ENCODE measurements at regions not wholly inside any gene's neighbourhood (a gene's known extent, or its start where the extent isn't known, plus 50 kb on each side); places are given as distances from the start of the nearest gene placed in this dataset.

DNA sequence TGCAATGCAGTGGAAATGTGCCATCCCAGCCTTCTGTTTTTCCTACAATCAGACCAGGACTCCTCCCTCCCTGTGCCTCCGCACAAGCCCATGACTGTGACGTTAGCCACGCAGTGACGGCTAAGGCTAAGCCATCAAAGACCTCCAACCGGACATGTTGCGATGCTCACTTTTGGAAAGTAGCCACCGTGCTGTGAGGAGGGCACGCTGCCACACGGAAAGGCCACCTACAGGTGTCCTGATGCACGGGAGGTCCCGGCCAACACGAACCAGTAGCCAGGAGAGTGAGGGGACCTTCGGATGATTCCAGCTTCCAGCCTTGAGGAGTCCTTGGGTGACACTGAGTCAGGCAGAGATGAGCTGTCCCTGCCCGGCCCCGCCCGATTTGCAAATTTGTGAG, 53.9 kb downstream of the FOXL1 start:
- no peak overlapping the region for H3K27ac ChIP-seq
- DNase-seq (no peak), ATAC-seq (no peak)
- intact Hi-C loops (cut with DNase I): no loop called here
- H3K9me3 ChIP-seq: no peaks in the 10 kb centered on the region
- no peak for TF ChIP-seq CTCF (IDR thresholded peaks at IDR 0.05)
- no peak overlapping the region for H3K4me3 ChIP-seq
- peaks cover 11% of the 10 kb centered on the region for H3K27me3 ChIP-seq (ENCODE audit: low read depth)
- no peaks in the 10 kb centered on the region for H3K4me1 ChIP-seq
- H3K36me3 ChIP-seq: no peaks in the 10 kb centered on the region

DNA sequence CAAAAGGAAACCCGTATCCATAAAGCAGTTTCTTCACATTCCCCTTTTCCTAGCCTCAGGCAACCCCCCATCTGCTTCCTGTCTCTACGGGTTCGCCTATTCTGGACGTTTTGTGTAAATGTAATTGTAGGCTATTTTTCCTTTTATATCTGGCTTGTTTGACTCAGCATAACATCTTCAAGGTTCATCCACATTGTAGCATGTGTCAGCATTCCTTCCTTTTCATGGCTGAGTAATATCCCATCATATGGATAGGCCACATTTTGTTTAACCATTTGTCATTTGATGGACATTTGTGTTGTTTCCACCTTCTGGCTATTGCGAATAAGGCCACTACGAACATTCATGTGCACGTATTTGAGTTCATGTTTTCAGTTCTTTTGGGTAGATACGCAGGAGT, 54.6 kb downstream of the FOXL1 start:
- ATAC-seq: no peak
- Histone ChIP-seq H3K4me1 (no peaks in the 10 kb centered on the region), H3K9me3 (no peaks in the 10 kb centered on the region), H3K4me3 (no peak overlapping the region), H3K27ac (no peak overlapping the region), H3K27me3 (ENCODE audit: low read depth) (peaks cover 14% of the 10 kb centered on the region), H3K36me3 (no peaks in the 10 kb centered on the region)
- DNase-seq: no peak
- intact Hi-C loops (cut with DNase I): no loop called here
- no peak for TF ChIP-seq CTCF (IDR thresholded peaks at IDR 0.05)

- TF ChIP-seq CTCF (IDR thresholded peaks at IDR 0.05): no peak
- no peak for DNase-seq
- Histone ChIP-seq H3K27me3 (ENCODE audit: low read depth) (peaks cover 17% of the 10 kb centered on the region), H3K9me3 (no peaks in the 10 kb centered on the region), H3K36me3 (no peaks in the 10 kb centered on the region), H3K27ac (no peak overlapping the region), H3K4me3 (no peak overlapping the region), H3K4me1 (no peaks in the 10 kb centered on the region)
- ATAC-seq: no peak
- intact Hi-C loops (cut with DNase I): no loop called here
Observed at GRCh38 chr16:86634292-86634691, 55.9 kb downstream of the FOXL1 start.

GRCh38 chr16:86635176-86635876, 57.0 kb downstream of the FOXL1 start:
- H3K36me3 ChIP-seq: no peaks in the 10 kb centered on the region
- H3K27ac ChIP-seq: no peak overlapping the region
- DNase-seq (no peak), ATAC-seq (no peak)
- H3K4me3 ChIP-seq: no peak overlapping the region
- intact Hi-C loops (cut with DNase I): no loop called here
- no peaks in the 10 kb centered on the region for H3K4me1 ChIP-seq
- no peaks in the 10 kb centered on the region for H3K9me3 ChIP-seq
- peaks cover 17% of the 10 kb centered on the region for H3K27me3 ChIP-seq (ENCODE audit: low read depth)
- TF ChIP-seq CTCF (IDR thresholded peaks at IDR 0.05): no peak

DNA sequence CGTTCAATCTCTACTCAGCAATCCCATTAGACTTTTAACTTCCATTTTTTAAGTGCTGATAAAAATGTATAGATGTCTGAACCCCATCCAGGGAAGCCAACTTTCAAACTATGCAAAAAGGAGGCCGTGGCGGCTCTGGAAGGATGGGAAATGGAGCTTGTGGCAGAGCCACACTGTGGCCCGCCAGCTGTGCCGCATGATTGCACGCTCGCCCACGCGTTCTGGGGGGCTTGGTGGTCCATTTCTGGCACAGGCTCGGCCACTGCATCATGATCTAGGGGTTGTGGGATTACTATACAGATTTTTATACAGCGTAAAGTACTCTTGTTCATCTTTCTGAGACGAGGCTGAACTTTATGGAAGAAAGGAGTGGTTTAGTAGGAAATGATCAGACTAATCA, 57.6 kb downstream of the FOXL1 start:
- no peak for DNase-seq
- H3K4me3 ChIP-seq: no peak overlapping the region
- intact Hi-C loops (cut with DNase I): no loop called here
- TF ChIP-seq CTCF (IDR thresholded peaks at IDR 0.05): no peak
- H3K27ac ChIP-seq: no peak overlapping the region
- ATAC-seq: no peak
- H3K4me1 ChIP-seq: no peaks in the 10 kb centered on the region
- peaks cover 17% of the 10 kb centered on the region for H3K27me3 ChIP-seq (ENCODE audit: low read depth)
- H3K36me3 ChIP-seq: no peaks in the 10 kb centered on the region
- H3K9me3 ChIP-seq: no peaks in the 10 kb centered on the region
